GM18909 (cell line): ENCODE measurements at regions not wholly inside any gene's neighbourhood (a gene's known extent, or its start where the extent isn't known, plus 50 kb on each side); places are given as distances from the start of the nearest gene placed in this dataset.
"Not testable (repeated sequence)": the region's sequence is repeated elsewhere in the genome, so short reads cannot be mapped to it uniquely, and the experiment has no call there.

ENCODE experiments used
- ATAC-seq: cut with Tn5 transposase; IDR thresholded peaks from one replicate; pipeline ENCODE4 v1.9.1; 2021; ENCODE audit warnings: mild to moderate bottlenecking; ENCODE audit not compliant: unreplicated experiment, poor library complexity

DNA sequence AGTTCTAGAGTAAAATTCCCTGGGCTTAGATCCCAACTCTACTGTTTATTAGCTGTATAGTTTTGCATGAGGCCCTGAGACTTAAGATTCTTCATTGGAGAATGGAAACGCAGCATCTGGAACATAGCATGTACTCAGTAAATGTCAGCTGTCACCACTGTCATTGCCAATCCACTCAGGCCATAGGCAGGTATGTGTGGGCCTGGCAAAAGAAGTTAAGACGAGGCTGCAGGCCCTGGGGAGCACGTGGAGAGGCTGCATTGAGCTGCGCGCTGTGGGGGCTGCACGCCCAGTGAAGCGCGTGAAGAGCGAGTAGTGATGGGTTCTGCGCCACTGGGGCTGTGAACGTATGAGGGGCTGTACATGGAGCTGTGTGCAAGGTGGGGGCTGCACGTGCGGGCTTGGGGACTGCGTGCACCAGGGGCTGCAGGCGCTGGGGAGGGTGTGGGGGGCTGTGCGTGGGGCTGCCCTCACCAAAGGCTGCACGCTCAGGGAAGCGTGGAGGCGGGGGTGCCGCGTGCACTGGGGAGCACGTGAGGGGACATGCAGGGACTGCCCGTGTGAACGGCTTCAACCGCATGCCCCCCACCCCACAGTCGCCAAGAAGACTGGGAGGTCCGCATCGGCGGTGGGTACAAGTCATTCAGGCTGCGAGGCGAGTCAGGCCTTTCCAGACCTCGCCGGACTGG lies 85.5 kb downstream of the PRR15 start:
- ATAC-seq: no peak

GRCh38 chr7:29649876-29650275 lies 86.2 kb downstream of the PRR15 start:
- ATAC-seq: no peak

GRCh38 chr7:29651477-29651876 lies 87.8 kb downstream of the PRR15 start:
- ATAC-seq: no peak

- no peak for ATAC-seq
Observed at GRCh38 chr7:29652556-29652955, 88.9 kb downstream of the PRR15 start.

DNA sequence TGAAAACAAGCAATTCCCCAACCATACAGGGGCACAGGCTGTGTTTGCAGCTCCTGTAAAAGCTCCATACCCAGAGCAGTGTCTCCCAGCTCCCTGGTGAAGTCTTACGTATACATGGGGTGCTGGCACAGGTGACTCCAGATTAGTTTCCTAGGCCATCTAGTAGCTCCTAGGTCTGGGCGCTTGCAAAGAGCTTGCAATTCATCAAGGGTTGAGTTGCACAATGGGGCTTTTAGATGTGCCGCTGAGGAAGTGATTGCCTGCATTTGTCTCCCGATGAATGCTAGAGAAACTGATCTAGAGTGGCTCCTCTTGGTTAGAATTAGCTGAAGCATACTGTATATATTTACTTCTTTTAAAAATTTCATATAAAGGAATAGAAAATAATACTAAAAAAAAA lies 90.7 kb downstream of the PRR15 start:
- not testable (repeated sequence) for ATAC-seq

DNA sequence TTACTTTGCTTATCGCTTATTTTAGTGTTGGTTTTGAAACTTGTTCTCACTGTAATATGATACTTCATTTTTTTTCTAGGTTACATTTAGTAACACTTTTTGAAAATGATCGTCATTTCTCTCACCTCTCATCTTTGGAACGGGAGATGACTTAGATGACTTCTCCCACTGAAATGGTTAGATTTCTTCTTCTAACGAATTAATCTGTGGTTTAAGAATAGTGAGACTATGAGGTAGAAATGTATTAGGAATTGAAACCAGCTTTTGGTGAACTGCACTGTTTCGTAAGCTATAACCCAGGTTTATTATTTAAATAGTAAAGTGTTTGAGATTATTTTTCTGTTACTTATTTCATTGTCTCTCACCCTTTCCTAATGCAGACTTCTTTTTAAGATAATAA lies 93.7 kb downstream of the PRR15 start:
- ATAC-seq: no peak

- no peak for ATAC-seq
Observed at GRCh38 chr7:29657856-29658255, 94.2 kb downstream of the PRR15 start.

GRCh38 chr7:29659213-29659612 lies 95.6 kb downstream of the PRR15 start:
- not testable (repeated sequence) for ATAC-seq

GRCh38 chr7:29662899-29663298 lies 99.3 kb downstream of the PRR15 start:
- ATAC-seq: not testable (repeated sequence)

DNA sequence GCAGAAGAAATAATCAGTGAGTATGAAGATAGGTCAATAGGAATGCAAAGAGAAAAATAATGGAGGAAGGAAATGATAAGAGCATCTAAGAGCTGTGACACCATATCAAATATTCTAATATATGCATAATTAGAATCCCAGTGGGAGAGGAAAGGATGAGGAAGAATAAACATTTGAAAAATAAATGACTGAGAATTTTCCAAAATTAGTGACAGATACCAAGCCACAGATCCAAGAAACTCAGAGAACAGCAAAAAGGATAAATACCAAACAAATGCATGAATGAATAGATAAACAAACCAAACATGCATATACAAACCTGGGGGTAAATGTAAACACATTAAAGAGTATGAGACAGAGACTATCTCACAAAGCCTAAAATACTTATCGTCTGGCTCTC lies 101.4 kb downstream of the PRR15 start:
- not testable (repeated sequence) for ATAC-seq

DNA sequence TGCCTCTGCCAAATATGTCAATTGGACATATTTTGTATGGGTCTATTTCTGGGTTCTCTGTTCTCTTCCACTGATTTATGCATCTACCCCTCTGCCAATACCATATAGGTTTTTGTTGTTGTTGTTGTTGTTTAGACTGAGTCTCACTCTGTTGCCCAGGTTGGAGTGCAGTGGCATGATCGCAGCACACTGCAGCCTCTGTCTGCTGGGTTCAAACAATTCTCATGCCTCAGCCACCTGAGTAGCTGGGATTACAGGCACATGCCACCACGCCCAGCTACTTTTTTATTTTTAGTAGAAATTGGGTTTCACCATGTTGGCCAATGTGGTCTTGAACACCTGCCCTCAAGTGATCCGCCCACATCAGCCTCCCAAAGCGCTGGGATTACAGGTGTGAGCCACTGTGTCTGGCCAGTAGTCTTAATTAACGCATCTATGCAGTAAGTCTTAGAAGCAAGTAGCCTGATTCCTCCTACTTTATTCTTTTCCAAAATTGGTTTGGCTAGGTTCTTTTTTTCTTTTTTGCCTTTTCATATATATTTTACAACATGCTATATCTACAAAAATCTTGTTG lies 103.5 kb downstream of the PRR15 start:
- ATAC-seq: not testable (repeated sequence)

- ATAC-seq: not testable (repeated sequence)
Observed at GRCh38 chr7:29671286-29671685, 107.7 kb downstream of the PRR15 start.

GRCh38 chr7:29673635-29674034 lies 110.0 kb downstream of the PRR15 start:
- ATAC-seq: not testable (repeated sequence)

- not testable (repeated sequence) for ATAC-seq
Observed at GRCh38 chr7:29674626-29675025, 111.0 kb downstream of the PRR15 start.

GRCh38 chr7:29677254-29677653 lies 113.6 kb downstream of the PRR15 start:
- not testable (repeated sequence) for ATAC-seq

- not testable (repeated sequence) for ATAC-seq
Observed at GRCh38 chr7:29679963-29680362, 116.3 kb downstream of the PRR15 start.

DNA sequence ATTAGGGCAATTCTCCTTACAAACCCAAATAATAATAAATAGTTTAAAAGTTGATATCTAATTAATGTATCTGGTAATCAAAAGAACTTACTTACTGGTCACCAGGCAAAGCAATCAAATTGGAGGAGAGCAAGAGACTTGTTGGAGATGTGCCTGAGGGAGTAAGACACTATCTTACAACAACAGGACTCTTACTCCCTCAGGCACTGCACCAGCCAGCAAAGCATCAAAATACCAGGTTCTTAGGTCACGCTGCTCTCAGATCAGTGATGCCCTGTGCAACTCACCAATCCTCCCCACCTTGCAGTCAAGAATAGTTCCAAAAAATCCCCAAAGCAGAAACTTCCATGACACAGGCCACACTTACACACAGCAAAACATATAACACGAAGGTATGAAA lies 117.0 kb downstream of the PRR15 start:
- ATAC-seq: not testable (repeated sequence)

- peak; percentile 65 for ATAC-seq
Observed at GRCh38 chr7:29684151-29684786, 120.6 kb downstream of the PRR15 start.

- peak; percentile 67 for ATAC-seq
Observed at GRCh38 chr7:29684787-29685650, 121.3 kb upstream of the WIPF3 start.

DNA sequence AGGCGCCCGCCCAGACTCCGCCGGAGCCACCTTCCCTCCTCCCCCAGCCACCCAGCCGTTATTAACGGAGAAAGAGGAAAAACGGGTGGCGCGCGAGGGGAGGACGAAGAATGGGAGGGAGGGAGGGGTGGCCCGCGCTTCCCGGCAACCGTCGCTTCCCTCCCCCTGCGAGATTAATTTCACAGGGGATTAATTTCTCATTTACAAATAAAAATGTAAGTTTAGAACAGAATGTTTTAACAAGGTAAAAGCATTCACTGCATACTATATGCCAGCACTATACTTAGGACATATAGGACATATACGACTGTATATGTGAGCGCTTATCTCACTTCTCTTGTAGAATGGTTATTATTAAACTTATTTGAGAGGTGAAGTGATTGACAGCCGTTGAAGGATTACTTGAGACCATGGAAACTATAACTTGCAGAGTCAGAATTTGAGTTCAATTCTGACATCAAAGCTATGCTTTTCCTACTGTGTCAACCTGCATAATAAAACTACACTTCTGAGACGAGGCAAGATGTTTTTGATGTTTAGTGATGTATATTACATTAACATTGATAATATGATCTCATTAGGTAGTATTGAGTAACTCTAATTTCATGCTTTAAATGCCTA lies 120.5 kb upstream of the WIPF3 start:
- ATAC-seq: not testable (repeated sequence)
